Stimulated activated naive CD8-positive, alpha-beta T cell treated with anti-CD3 and anti-CD28 coated beads, Interleukin-15, amount 100 ng/mL, for 72 hours (primary cell): ENCODE measurements at regions not wholly inside any gene's neighbourhood (a gene's known extent, or its start where the extent isn't known, plus 50 kb on each side); places are given as distances from the start of the nearest gene placed in this dataset.

Experiments
- ATAC-seq: fragments of 150-1000 bp; cut with Tn5 transposase; 2 replicates; pipeline ENCODE4 v1.10.0; 2021; ENCODE audit warnings: mild to moderate bottlenecking, moderate library complexity
- DNase-seq, 2 donors: peaks; one replicate each; pipeline ENCODE4 v3.0.0; 2021 to 2022
- H3K27ac Mint-ChIP-seq, 2 donors: one replicate each; pipeline ENCODE4 v1.8.0; 2022; ENCODE audit warnings: mild to moderate bottlenecking in 2 of 2, mixed read lengths in 2 of 2, moderate library complexity in 2 of 2
- H3K27me3 Mint-ChIP-seq: one replicate; pipeline ENCODE4 v1.8.0; 2022; ENCODE audit warnings: mixed read lengths
- H3K4me1 Mint-ChIP-seq: one replicate; pipeline ENCODE4 v1.8.0; 2022; ENCODE audit warnings: mild to moderate bottlenecking, mixed read lengths
- H3K4me3 Mint-ChIP-seq, 2 donors: one replicate each; pipeline ENCODE4 v1.8.0; 2022; ENCODE audit warnings: mild to moderate bottlenecking in 2 of 2, mixed read lengths in 2 of 2, moderate library complexity in 1 of 2
- H3K9me3 Mint-ChIP-seq, 2 donors: one replicate each; pipeline ENCODE4 v1.8.0; 2022; ENCODE audit warnings: mixed read lengths in 2 of 2

- peaks cover 6 to 14% of the 10 kb centered on the region in 2 donors for H3K9me3 Mint-ChIP-seq
- no peak for ATAC-seq
Measured at GRCh38 chr2:5946225-5947115, 254.3 kb downstream of the SOX11 start.

GRCh38 chr2:5950736-5951135 lies 258.6 kb downstream of the SOX11 start:
- Mint-ChIP-seq H3K27me3 (no peaks in the 10 kb centered on the region), H3K27ac (no peak overlapping the region)

More at GRCh38 chr2:5946225-5947115, 254.3 kb downstream of the SOX11 start:
- no peak overlapping the region for H3K27ac Mint-ChIP-seq
- H3K27me3 Mint-ChIP-seq = no peaks in the 10 kb centered on the region
- H3K4me3 Mint-ChIP-seq = no peak overlapping the region
- no peaks in the 10 kb centered on the region for H3K4me1 Mint-ChIP-seq
- no peak for DNase-seq

GRCh38 chr2:5951471-5951870 lies 259.3 kb downstream of the SOX11 start:
- H3K9me3 Mint-ChIP-seq = peaks cover 6 to 20% of the 10 kb centered on the region in 2 donors
- no peak overlapping the region for H3K27ac Mint-ChIP-seq
- no peak overlapping the region for H3K4me3 Mint-ChIP-seq
- no peak for ATAC-seq
- no peaks in the 10 kb centered on the region for H3K4me1 Mint-ChIP-seq
- H3K27me3 Mint-ChIP-seq = no peaks in the 10 kb centered on the region
- DNase-seq = no peak

More at GRCh38 chr2:5950736-5951135, 258.6 kb downstream of the SOX11 start:
- ATAC-seq (no peak), DNase-seq (no peak)
- H3K9me3 Mint-ChIP-seq = peaks cover 6 to 20% of the 10 kb centered on the region in 2 donors
- H3K4me1 Mint-ChIP-seq = no peaks in the 10 kb centered on the region
- no peak overlapping the region for H3K4me3 Mint-ChIP-seq

DNA sequence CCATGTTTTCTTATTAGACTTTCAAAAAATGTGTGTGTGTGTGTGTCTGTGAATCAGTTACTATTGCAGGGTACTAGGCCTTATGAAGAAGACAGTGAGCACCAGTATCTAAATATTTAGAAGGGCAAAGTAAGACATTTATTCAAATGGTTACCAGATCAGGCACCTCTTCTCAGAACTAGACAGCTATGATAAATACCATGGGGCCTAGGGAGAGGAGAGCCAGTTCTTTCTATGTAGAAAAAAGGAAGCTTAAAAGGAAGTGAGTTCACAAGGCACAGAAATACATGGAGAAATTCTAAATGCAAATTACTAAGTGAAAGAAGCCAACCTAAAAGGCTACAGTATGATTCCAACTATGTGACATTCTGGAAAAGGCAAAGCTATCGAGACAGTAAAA lies 261.3 kb downstream of the SOX11 start:
- Mint-ChIP-seq H3K9me3 (peaks cover 11 to 20% of the 10 kb centered on the region in 2 donors), H3K27me3 (no peaks in the 10 kb centered on the region), H3K4me3 (no peak overlapping the region), H3K4me1 (no peaks in the 10 kb centered on the region), H3K27ac (no peak overlapping the region)
- ATAC-seq (no peak), DNase-seq (no peak)

DNA sequence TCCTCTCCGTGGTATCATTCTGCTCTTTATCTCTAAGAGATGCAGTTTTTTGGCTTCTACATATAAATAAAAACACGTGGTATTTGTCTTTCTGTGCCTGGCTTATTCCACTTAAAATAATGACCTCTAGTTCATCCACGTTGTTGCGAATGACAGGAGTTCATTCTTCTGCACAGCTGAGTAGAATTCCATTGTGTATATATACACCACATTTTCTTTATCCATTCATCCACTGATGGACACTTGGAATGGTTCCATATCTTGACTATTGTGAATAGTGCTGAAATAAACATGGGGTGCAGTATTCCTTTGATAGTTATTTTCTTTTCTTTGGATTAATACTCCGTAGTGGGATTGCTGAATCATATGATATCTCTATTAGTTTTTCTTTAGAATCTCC lies 262.3 kb downstream of the SOX11 start:
- ATAC-seq = no peak
- no peaks in the 10 kb centered on the region for H3K4me1 Mint-ChIP-seq
- no peak overlapping the region for H3K4me3 Mint-ChIP-seq
- DNase-seq = no peak
- H3K9me3 Mint-ChIP-seq = peaks cover 11 to 20% of the 10 kb centered on the region in 2 donors
- no peak overlapping the region for H3K27ac Mint-ChIP-seq
- H3K27me3 Mint-ChIP-seq = no peaks in the 10 kb centered on the region

GRCh38 chr2:5955921-5956320 lies 263.7 kb downstream of the SOX11 start:
- Mint-ChIP-seq H3K27ac (no peak overlapping the region), H3K27me3 (no peaks in the 10 kb centered on the region), H3K4me1 (no peaks in the 10 kb centered on the region), H3K4me3 (no peak overlapping the region), H3K9me3 (peaks cover 11 to 19% of the 10 kb centered on the region in 2 donors)
- no peak for DNase-seq
- no peak for ATAC-seq

- Mint-ChIP-seq H3K27ac (no peak overlapping the region), H3K9me3 (peaks cover 0 to 5% of the 10 kb centered on the region in 2 donors), H3K4me3 (no peak overlapping the region), H3K27me3 (no peaks in the 10 kb centered on the region), H3K4me1 (no peaks in the 10 kb centered on the region)
- DNase-seq (no peak), ATAC-seq (no peak)
Measured at GRCh38 chr2:5959836-5960820, 267.9 kb downstream of the SOX11 start.

- no peak overlapping the region for H3K27ac Mint-ChIP-seq
- DNase-seq = no peak
- no peaks in the 10 kb centered on the region for H3K4me1 Mint-ChIP-seq
- no peaks in the 10 kb centered on the region for H3K27me3 Mint-ChIP-seq
- ATAC-seq = no peak
- H3K9me3 Mint-ChIP-seq = peaks cover 0 to 7% of the 10 kb centered on the region in 2 donors
- no peak overlapping the region for H3K4me3 Mint-ChIP-seq
Measured at GRCh38 chr2:5967506-5967905, 275.3 kb downstream of the SOX11 start.

- ATAC-seq (no peak), DNase-seq (no peak)
- H3K4me3 Mint-ChIP-seq = no peak overlapping the region
- H3K27ac Mint-ChIP-seq = no peak overlapping the region
- peaks cover 0 to 7% of the 10 kb centered on the region in 2 donors for H3K9me3 Mint-ChIP-seq
- no peaks in the 10 kb centered on the region for H3K27me3 Mint-ChIP-seq
- H3K4me1 Mint-ChIP-seq = no peaks in the 10 kb centered on the region
Measured at GRCh38 chr2:5969303-5969702, 277.1 kb downstream of the SOX11 start.

- Mint-ChIP-seq H3K9me3 (peaks cover 0 to 5% of the 10 kb centered on the region in 2 donors), H3K27me3 (no peaks in the 10 kb centered on the region), H3K4me1 (no peaks in the 10 kb centered on the region), H3K27ac (no peak overlapping the region), H3K4me3 (no peak overlapping the region)
- ATAC-seq = no peak
- no peak for DNase-seq
Measured at GRCh38 chr2:5970347-5970746, 278.2 kb downstream of the SOX11 start.

GRCh38 chr2:5974477-5974876 lies 282.3 kb downstream of the SOX11 start:
- no peaks in the 10 kb centered on the region for H3K9me3 Mint-ChIP-seq

GRCh38 chr2:5975401-5975800 lies 283.2 kb downstream of the SOX11 start:
- ATAC-seq (no peak), DNase-seq (no peak)
- no peaks in the 10 kb centered on the region for H3K9me3 Mint-ChIP-seq
- no peaks in the 10 kb centered on the region for H3K4me1 Mint-ChIP-seq
- H3K4me3 Mint-ChIP-seq = no peak overlapping the region
- H3K27ac Mint-ChIP-seq = no peak overlapping the region
- H3K27me3 Mint-ChIP-seq = no peaks in the 10 kb centered on the region

More at GRCh38 chr2:5974477-5974876, 282.3 kb downstream of the SOX11 start:
- Mint-ChIP-seq H3K27ac (no peak overlapping the region), H3K27me3 (no peaks in the 10 kb centered on the region), H3K4me3 (no peak overlapping the region), H3K4me1 (no peaks in the 10 kb centered on the region)
- ATAC-seq (no peak), DNase-seq (no peak)

DNA sequence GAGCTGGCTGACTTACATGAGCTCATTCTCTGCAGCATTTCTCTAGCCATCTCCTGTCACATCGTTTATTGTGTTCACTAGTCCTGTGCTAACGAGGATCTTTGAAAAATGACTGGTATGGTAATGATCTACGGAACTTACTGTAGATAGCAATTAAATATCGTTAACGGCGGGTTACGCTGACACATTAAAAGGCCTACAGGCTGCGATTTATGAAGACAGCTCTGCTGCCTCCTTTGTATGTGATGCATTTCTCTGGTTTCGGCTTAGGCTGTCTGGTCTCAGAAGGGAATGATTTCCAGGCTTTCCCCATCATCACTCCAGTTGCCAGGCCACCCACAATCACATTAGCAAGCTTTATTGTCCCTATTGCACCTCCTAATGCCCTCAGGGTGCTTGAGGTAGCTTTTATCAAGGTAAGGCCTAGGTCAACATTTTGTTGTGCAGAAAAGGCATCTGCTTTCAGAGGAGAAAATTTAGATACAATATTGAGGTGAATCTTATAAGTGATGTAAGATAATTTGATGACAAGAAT lies 284.4 kb downstream of the SOX11 start:
- Mint-ChIP-seq H3K27me3 (peaks cover 9% of the 10 kb centered on the region), H3K9me3 (no peaks in the 10 kb centered on the region), H3K4me1 (no peaks in the 10 kb centered on the region), H3K4me3 (no peak overlapping the region), H3K27ac (no peak overlapping the region)
- DNase-seq = no peak
- ATAC-seq = no peak

- ATAC-seq = no peak
- no peaks in the 10 kb centered on the region for H3K4me1 Mint-ChIP-seq
- no peak for DNase-seq
- no peak overlapping the region for H3K4me3 Mint-ChIP-seq
- no peaks in the 10 kb centered on the region for H3K9me3 Mint-ChIP-seq
- H3K27me3 Mint-ChIP-seq = peaks cover 10% of the 10 kb centered on the region
- no peak overlapping the region for H3K27ac Mint-ChIP-seq
Measured at GRCh38 chr2:5977477-5977876, 285.3 kb downstream of the SOX11 start.

DNA sequence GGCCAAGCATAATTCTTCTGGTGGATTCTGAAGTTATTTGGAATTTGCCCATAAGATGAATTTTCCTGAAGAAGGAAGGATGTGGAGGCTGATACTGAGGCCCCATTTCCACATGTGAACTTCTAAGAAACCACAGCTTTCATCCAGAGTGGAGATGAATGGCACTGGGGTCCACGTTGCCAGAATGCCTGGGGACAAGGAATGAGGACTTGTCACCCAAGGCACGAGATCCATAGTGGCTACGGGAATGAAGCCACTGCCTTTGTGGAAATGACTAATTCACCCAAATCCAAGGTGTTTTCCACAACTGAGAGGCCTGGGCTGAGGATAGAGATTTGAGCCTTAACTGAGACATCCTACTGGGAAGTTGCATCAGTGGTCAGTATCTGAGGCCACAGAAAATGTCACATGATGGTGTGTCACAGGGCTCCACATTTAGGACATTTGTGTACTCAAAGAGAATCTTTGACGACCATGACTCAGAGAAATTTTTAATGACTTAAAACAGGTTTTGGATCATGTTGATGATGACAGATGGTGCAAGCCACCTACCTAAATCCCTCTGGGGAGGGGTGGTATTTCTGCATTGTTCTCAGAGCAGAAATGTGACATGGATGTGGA lies 286.1 kb downstream of the SOX11 start:
- peaks cover 17% of the 10 kb centered on the region for H3K27me3 Mint-ChIP-seq
- no peaks in the 10 kb centered on the region for H3K4me1 Mint-ChIP-seq
- H3K27ac Mint-ChIP-seq = no peak overlapping the region
- ATAC-seq = no peak
- no peaks in the 10 kb centered on the region for H3K9me3 Mint-ChIP-seq
- no peak overlapping the region for H3K4me3 Mint-ChIP-seq
- no peak for DNase-seq
